Panc1 (cell line): ENCODE measurements at regions not wholly inside any gene's neighbourhood (a gene's known extent, or its start where the extent isn't known, plus 50 kb on each side); places are given as distances from the start of the nearest gene placed in this dataset.

Source experiments
- ATAC-seq: fragments of 200-7000 bp; cut with Tn5 transposase; 2 replicates; pipeline ENCODE4 v1.9.1; 2020; ENCODE audit warnings: mild to moderate bottlenecking, moderate library complexity
- BruUV-seq: library from RNA; stranded (reverse); fragments of 400-500 nt; replicated peaks from 2 replicates; lab custom pipeline; 2021; lab: Mats Ljungman, UMichigan
- CTCF ChIA-PET: fragments of 300-600 bp; sonication (Branson Sonifier 250); formaldehyde crosslinking; loops from one replicate; lab custom pipeline; 2022; ENCODE audit warnings: antibody characterized with exemption; lab: Charles Lee
- POLR2A ChIA-PET: fragments of 300-600 bp; sonication (Branson Sonifier 250); formaldehyde crosslinking; loops from one replicate; lab custom pipeline; 2022; ENCODE audit warnings: antibody characterized with exemption; lab: Charles Lee
- DNase-seq: peaks from one replicate; pipeline ENCODE4 v3.0.0-alpha.2; 2010; ENCODE audit warnings: low read depth, low spot score
- H3K27ac ChIP-seq: 2 replicates; pipeline ENCODE4 v1.5.1; 2011; ENCODE audit warnings: mild to moderate bottlenecking, low read length, inconsistent platforms
- H3K27me3 ChIP-seq: fragments of 200-500 bp; sonication (Bioruptor generic); 2 replicates; pipeline ENCODE4 v1.6.0; 2014; ENCODE audit warnings: low read length, inconsistent platforms; ENCODE audit not compliant: control insufficient read depth, insufficient read depth
- H3K36me3 ChIP-seq: fragments of 200-500 bp; sonication (Bioruptor generic); 2 replicates; pipeline ENCODE4 v1.5.1; 2014; ENCODE audit warnings: inconsistent platforms, mild to moderate bottlenecking, low read length, moderate library complexity; ENCODE audit not compliant: control insufficient read depth, insufficient read depth
- H3K4me1 ChIP-seq: 2 replicates; pipeline ENCODE4 v1.5.1; 2011; ENCODE audit warnings: inconsistent platforms, mild to moderate bottlenecking, low read length, moderate library complexity; ENCODE audit not compliant: control insufficient read depth, insufficient read depth
- H3K4me3 ChIP-seq, 2 experiments: 2 replicates each; pipeline ENCODE4 v1.5.1; 2011 to 2012; ENCODE audit warnings: low read depth in 2 of 2, low read length in 2 of 2, mild to moderate bottlenecking in 2 of 2, inconsistent platforms in 1 of 2, moderate library complexity in 1 of 2
- H3K9me3 ChIP-seq: fragments of 200-500 bp; sonication (Bioruptor generic); 2 replicates; pipeline ENCODE4 v1.5.1; 2014; ENCODE audit warnings: low read depth, mild to moderate bottlenecking, inconsistent platforms, low read length, moderate library complexity; ENCODE audit not compliant: control insufficient read depth, insufficient read depth
- POLR2AphosphoS5 ChIP-seq: IDR thresholded peaks from 2 replicates; pipeline ENCODE4 v1.6.1; 2012; ENCODE audit warnings: mild to moderate bottlenecking, low read depth, low read length, moderate library complexity
- SIN3A ChIP-seq: IDR thresholded peaks from 2 replicates; pipeline ENCODE4 v1.6.1; 2012; ENCODE audit warnings: low read depth, mild to moderate bottlenecking, low read length, moderate library complexity, borderline replicate concordance; ENCODE audit not compliant: insufficient read depth
- TCF7L2 ChIP-seq: IDR thresholded peaks from 2 replicates; pipeline ENCODE4 v1.6.1; 2011; ENCODE audit warnings: mild to moderate bottlenecking, low read depth, low read length, inconsistent platforms
- in situ Hi-C: cut with HindIII; loops from 2 replicates; pipeline ENCODE4 v1.10.0; 2016; ENCODE audit warnings: low sequenced_read_pairs, low pct_unique_long_range_greater_than_20kb
- intact Hi-C: fragments of 100-400 bp; cut with micrococcal nuclease; formaldehyde crosslinking; loops from one replicate; pipeline ENCODE4 v1.10.0; 2022; ENCODE audit not compliant: unreplicated experiment
- TF ChIP-seq, protein P1 (sequence below): fragments of 450-650 bp; IDR thresholded peaks from 2 replicates; pipeline ENCODE4 v1.5.1; 2017; ENCODE audit warnings: mild to moderate bottlenecking
- TF ChIP-seq, protein P2 (sequence below), 2 experiments: IDR thresholded peaks; 2 replicates each; pipeline ENCODE4 v1.6.1; 2011 to 2012; ENCODE audit warnings: low read depth in 2 of 2, control low read depth in 1 of 2, low read length in 1 of 2, mild to moderate bottlenecking in 1 of 2, moderate library complexity in 1 of 2; ENCODE audit not compliant: insufficient read depth in 1 of 2

DNA sequence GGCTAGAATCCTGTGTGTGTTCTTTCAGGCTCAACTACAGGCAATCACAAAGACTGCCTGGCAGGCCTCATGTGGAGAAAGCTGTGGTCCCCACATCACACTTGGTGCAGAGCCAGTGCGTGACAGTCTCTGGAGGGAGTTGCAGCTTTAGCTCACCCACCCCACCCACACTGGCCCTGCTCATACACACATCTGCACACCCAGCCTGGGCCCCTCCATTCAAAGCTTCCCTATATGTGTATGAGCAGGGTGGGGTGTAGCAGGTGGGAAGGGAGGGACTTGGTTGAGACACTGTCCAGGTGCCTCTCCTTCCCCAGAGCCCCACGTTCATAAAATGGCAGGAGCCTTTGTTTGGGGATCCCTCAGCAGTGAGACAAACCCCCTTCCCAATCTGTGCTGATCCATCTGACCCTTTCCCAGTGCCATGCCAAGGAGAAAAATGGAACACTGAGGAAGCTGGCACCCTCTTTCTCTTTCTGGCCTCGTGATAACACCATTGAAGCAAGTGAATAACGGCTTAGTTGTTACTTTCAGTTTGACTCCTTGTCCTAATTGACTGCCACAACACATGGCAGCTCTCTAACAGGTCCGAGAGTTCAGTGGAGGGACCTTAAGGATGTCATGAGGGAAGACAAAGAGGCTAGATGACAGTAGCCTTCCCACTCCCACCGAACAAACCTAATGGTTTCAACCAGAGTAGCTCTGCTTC is 53.8 kb upstream of the NRSN1 start:
- TF ChIP-seq TCF7L2 (no peak), SIN3A (no peak), POLR2AphosphoS5 (no peak)
- TF ChIP-seq, protein P1, sequence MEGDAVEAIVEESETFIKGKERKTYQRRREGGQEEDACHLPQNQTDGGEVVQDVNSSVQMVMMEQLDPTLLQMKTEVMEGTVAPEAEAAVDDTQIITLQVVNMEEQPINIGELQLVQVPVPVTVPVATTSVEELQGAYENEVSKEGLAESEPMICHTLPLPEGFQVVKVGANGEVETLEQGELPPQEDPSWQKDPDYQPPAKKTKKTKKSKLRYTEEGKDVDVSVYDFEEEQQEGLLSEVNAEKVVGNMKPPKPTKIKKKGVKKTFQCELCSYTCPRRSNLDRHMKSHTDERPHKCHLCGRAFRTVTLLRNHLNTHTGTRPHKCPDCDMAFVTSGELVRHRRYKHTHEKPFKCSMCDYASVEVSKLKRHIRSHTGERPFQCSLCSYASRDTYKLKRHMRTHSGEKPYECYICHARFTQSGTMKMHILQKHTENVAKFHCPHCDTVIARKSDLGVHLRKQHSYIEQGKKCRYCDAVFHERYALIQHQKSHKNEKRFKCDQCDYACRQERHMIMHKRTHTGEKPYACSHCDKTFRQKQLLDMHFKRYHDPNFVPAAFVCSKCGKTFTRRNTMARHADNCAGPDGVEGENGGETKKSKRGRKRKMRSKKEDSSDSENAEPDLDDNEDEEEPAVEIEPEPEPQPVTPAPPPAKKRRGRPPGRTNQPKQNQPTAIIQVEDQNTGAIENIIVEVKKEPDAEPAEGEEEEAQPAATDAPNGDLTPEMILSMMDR: no peak
- TF ChIP-seq, protein P2, sequence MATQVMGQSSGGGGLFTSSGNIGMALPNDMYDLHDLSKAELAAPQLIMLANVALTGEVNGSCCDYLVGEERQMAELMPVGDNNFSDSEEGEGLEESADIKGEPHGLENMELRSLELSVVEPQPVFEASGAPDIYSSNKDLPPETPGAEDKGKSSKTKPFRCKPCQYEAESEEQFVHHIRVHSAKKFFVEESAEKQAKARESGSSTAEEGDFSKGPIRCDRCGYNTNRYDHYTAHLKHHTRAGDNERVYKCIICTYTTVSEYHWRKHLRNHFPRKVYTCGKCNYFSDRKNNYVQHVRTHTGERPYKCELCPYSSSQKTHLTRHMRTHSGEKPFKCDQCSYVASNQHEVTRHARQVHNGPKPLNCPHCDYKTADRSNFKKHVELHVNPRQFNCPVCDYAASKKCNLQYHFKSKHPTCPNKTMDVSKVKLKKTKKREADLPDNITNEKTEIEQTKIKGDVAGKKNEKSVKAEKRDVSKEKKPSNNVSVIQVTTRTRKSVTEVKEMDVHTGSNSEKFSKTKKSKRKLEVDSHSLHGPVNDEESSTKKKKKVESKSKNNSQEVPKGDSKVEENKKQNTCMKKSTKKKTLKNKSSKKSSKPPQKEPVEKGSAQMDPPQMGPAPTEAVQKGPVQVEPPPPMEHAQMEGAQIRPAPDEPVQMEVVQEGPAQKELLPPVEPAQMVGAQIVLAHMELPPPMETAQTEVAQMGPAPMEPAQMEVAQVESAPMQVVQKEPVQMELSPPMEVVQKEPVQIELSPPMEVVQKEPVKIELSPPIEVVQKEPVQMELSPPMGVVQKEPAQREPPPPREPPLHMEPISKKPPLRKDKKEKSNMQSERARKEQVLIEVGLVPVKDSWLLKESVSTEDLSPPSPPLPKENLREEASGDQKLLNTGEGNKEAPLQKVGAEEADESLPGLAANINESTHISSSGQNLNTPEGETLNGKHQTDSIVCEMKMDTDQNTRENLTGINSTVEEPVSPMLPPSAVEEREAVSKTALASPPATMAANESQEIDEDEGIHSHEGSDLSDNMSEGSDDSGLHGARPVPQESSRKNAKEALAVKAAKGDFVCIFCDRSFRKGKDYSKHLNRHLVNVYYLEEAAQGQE (IDR thresholded peaks at IDR 0.05; ENCODE audit: insufficient read depth in 1 of 2, low read depth in 2 of 2, low read length in 1 of 2): no peak
- Histone ChIP-seq H3K4me3 (no peak overlapping the region), H3K9me3 (no peaks in the 10 kb centered on the region), H3K36me3 (no peaks in the 10 kb centered on the region), H3K27ac (no peak overlapping the region), H3K4me1 (no peaks in the 10 kb centered on the region), H3K27me3 (no peaks in the 10 kb centered on the region)
- ChIA-PET POLR2A (no interaction called here), CTCF (interaction anchor here (0.6 kb wide), 1 partner anchor 85 kb away, joined by 3 read pairs; no protein-coding TSS in a partner anchor)
- no TSS peak for BruUV-seq
- intact Hi-C loops: no loop called here
- ATAC-seq: no peak
- no peak for DNase-seq
- in situ Hi-C loops: no loop called here

DNA sequence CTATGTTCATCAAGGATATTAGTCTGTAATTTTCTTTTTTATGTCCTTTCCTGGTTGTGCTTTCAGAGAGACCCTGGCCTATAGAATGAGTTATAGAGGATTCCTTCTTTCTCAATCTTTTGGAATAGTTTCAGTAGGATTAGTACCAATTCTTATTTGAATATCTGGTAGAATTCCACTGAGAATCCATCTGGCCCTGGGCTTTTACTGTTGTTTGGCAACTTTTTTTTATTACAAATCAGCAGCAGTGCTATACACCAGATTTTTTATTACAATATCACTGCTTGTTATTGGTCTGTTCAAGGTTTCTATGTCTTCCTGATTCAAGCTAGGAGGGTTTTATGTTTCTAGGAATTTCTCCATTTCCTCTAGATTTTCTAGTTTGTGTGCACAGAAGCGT is 50.0 kb upstream of the NRSN1 start:
- Histone ChIP-seq H3K4me3 (no peak overlapping the region), H3K4me1 (no peaks in the 10 kb centered on the region), H3K36me3 (no peaks in the 10 kb centered on the region), H3K27me3 (no peaks in the 10 kb centered on the region), H3K9me3 (no peaks in the 10 kb centered on the region), H3K27ac (no peak overlapping the region)
- DNase-seq (no peak), ATAC-seq (no peak)
- in situ Hi-C loops (no loop called here), intact Hi-C loops (no loop called here)
- ChIA-PET CTCF (no interaction called here), POLR2A (no interaction called here)
- BruUV-seq: no TSS peak
- TF ChIP-seq POLR2AphosphoS5 (no peak), SIN3A (no peak), TCF7L2 (no peak)
- TF ChIP-seq, protein P2 (IDR thresholded peaks at IDR 0.05; ENCODE audit: insufficient read depth in 1 of 2, low read depth in 2 of 2, low read length in 1 of 2): no peak
- TF ChIP-seq, protein P1: no peak
